ENCODE measurements at regions not wholly inside any gene's neighbourhood (a gene's known extent, or its start where the extent isn't known, plus 50 kb on each side); places are given as distances from the start of the nearest gene placed in this dataset.

DNA sequence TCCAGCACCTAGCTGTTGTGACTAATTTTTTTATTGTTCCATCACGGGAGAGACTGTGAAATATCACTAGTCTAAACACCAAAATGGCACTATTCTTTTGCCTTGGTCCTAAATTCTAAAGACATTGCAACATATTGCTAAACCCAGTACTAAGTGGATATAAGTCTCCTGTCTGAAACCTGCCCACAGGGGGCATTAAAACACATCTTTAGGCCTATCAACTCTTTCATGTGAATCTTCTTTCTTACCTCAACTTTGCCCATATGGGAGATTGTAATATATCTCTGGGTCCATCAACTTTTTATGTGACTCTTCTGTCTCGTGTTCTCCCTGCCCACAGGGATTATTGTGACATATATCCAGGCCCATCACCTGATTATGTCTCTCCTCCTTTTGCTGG, 317.2 kb downstream of the RPS4Y2 start:
- intact Hi-C loops (cut with DNase I): no loop called here
- 25 to 37% methylated on average over 2 of the region's 2 CpGs for WGBS, 2 donors

DNA sequence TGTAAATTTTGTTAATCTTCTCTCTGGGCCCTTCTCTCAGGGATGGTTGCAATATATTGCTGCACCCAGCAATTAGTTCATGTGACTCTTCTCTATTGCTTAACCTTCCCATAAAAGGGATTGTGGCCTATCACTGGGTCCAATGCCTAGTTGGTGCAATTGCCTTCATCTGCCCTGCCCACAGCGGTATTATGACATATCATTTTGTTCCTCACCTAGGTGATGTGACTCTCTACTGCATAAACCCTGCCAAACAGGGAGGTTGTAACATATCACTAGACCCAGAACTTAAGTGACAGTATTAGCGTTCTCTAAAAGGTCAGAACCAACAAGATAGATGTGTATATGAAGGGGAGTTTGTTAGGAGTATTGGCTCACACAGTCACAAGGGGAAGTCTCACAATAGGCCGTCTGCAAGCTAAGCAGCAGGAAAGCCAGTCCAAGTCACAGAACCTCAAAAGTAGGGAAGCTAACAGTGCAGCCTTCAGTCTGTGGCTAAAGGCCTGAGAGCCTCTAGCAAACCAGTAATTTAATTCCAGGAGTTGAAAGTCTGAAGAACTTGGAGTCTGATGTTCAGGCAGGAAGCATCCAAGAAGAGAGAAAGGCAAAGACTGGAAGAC, 317.8 kb downstream of the RPS4Y2 start:
- H3K36me3 ChIP-seq (replicated peaks in 1 of 2; ENCODE audit: insufficient read depth in 1 of 2, low read depth in 2 of 2): no peaks in the 10 kb centered on the region
- H3K4me3 ChIP-seq: no peak overlapping the region
- no peaks in the 10 kb centered on the region for H3K9me3 ChIP-seq
- intact Hi-C loops (cut with DNase I): no loop called here
- no peak for TF ChIP-seq POLR2A (IDR thresholded peaks at IDR 0.05)
- TF ChIP-seq, protein P1, sequence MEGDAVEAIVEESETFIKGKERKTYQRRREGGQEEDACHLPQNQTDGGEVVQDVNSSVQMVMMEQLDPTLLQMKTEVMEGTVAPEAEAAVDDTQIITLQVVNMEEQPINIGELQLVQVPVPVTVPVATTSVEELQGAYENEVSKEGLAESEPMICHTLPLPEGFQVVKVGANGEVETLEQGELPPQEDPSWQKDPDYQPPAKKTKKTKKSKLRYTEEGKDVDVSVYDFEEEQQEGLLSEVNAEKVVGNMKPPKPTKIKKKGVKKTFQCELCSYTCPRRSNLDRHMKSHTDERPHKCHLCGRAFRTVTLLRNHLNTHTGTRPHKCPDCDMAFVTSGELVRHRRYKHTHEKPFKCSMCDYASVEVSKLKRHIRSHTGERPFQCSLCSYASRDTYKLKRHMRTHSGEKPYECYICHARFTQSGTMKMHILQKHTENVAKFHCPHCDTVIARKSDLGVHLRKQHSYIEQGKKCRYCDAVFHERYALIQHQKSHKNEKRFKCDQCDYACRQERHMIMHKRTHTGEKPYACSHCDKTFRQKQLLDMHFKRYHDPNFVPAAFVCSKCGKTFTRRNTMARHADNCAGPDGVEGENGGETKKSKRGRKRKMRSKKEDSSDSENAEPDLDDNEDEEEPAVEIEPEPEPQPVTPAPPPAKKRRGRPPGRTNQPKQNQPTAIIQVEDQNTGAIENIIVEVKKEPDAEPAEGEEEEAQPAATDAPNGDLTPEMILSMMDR (IDR thresholded peaks at IDR 0.05): no peak
- WGBS, 2 donors: 36 to 57% methylated on average over 3 of the region's 3 CpGs
- no peaks in the 10 kb centered on the region for H3K27me3 ChIP-seq
- no peaks in the 10 kb centered on the region for H3K4me1 ChIP-seq
- no peak for ATAC-seq
- no peak overlapping the region for H3K27ac ChIP-seq
- DNase-seq: peak in 1 of 4 donors; percentile 3

More for the DNA sequence above, 317.2 kb downstream of the RPS4Y2 start:
- Histone ChIP-seq H3K4me1 (no peaks in the 10 kb centered on the region), H3K4me3 (no peak overlapping the region), H3K36me3 (replicated peaks in 1 of 2; ENCODE audit: insufficient read depth in 1 of 2, low read depth in 2 of 2) (no peaks in the 10 kb centered on the region), H3K27me3 (no peaks in the 10 kb centered on the region), H3K9me3 (no peaks in the 10 kb centered on the region), H3K27ac (no peak overlapping the region)
- no peak for ATAC-seq
- TF ChIP-seq POLR2A (IDR thresholded peaks at IDR 0.05): no peak
- TF ChIP-seq, protein P1 (IDR thresholded peaks at IDR 0.05): no peak
- no peak for DNase-seq

DNA sequence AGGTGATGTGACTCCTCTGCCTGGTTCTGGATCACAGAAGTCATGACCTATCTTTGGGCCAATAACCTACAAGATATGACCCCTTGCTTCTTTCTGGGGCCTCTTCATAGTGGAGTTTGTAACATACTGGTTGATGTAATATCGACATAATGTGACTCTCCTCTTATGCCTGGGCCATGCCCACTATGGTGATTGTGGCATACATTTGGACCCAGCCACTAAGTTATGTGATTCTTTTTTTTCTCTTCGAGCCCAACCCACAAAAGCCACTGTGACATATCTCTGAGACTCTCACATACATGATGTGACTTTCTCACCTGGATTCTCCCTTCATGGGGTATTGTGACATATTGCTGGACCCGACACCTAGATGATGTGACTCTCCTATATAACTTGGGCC, 319.8 kb downstream of the RPS4Y2 start:
- WGBS, 2 donors: 14 to 40% methylated on average over 1 to 3 of the region's 3 CpGs
- no peak for TF ChIP-seq POLR2A (IDR thresholded peaks at IDR 0.05)
- TF ChIP-seq, protein P1 (IDR thresholded peaks at IDR 0.05): no peak
- intact Hi-C loops (cut with DNase I): no loop called here
- no peak for ATAC-seq
- DNase-seq: no peak
- Histone ChIP-seq H3K9me3 (no peaks in the 10 kb centered on the region), H3K4me1 (no peaks in the 10 kb centered on the region), H3K27me3 (no peaks in the 10 kb centered on the region), H3K27ac (no peak overlapping the region), H3K36me3 (replicated peaks in 1 of 2; ENCODE audit: insufficient read depth in 1 of 2, low read depth in 2 of 2) (no peaks in the 10 kb centered on the region), H3K4me3 (no peak overlapping the region)

GRCh38 chrY:21079670-21080069, 323.8 kb downstream of the RPS4Y2 start:
- H3K27ac ChIP-seq: no peak overlapping the region
- intact Hi-C loops (cut with DNase I): no loop called here

More at GRCh38 chrY:21079670-21080069, 323.8 kb downstream of the RPS4Y2 start:
- WGBS, 2 donors: 28 to 100% methylated on average over 1 to 2 of the region's 2 CpGs
- H3K9me3 ChIP-seq: no peaks in the 10 kb centered on the region
- H3K27me3 ChIP-seq: no peaks in the 10 kb centered on the region
- TF ChIP-seq, protein P1 (IDR thresholded peaks at IDR 0.05): no peak
- no peak for TF ChIP-seq POLR2A (IDR thresholded peaks at IDR 0.05)
- no peak overlapping the region for H3K4me3 ChIP-seq
- H3K4me1 ChIP-seq: no peaks in the 10 kb centered on the region
- DNase-seq (no peak), ATAC-seq (no peak)
- H3K36me3 ChIP-seq (replicated peaks in 1 of 2; ENCODE audit: insufficient read depth in 1 of 2, low read depth in 2 of 2): no peaks in the 10 kb centered on the region
